Esophagus muscularis mucosa (tissue), 3 donors: ENCODE measurements at regions not wholly inside any gene's neighbourhood (a gene's known extent, or its start where the extent isn't known, plus 50 kb on each side); places are given as distances from the start of the nearest gene placed in this dataset.

Source experiments
- CTCF ChIP-seq, 3 experiments: fragments of 200-600 bp in 2 of 3; fragments of 450-650 bp in 1 of 3; sonication (generic) in 2 of 3; IDR thresholded peaks; one replicate each; pipeline ENCODE4 v1.5.1; 2017 to 2019; ENCODE audit warnings: antibody characterized with exemption in 3 of 3, mild to moderate bottlenecking in 2 of 3, moderate library complexity in 1 of 3
- POLR2A ChIP-seq: fragments of 450-650 bp; IDR thresholded peaks from one replicate; pipeline ENCODE4 v1.6.1; 2017; ENCODE audit warnings: antibody characterized with exemption, moderate library complexity, mild to moderate bottlenecking, low read depth
- POLR2AphosphoS5 ChIP-seq, 2 donors: sonication (generic); formaldehyde crosslinking; IDR thresholded peaks; one replicate each; pipeline ENCODE4 v1.6.1; 2017; ENCODE audit warnings: antibody characterized with exemption in 2 of 2

- no peak for TF ChIP-seq POLR2A
- TF ChIP-seq CTCF (IDR thresholded peaks at IDR 0.05): no peak
- no peak for TF ChIP-seq POLR2AphosphoS5 (IDR thresholded peaks at IDR 0.05)
Observed at GRCh38 chr2:122805346-122805745, 1049.9 kb downstream of the TSN start.
